ENCODE measurements at regions not wholly inside any gene's neighbourhood (a gene's known extent, or its start where the extent isn't known, plus 50 kb on each side); places are given as distances from the start of the nearest gene placed in this dataset.

DNA sequence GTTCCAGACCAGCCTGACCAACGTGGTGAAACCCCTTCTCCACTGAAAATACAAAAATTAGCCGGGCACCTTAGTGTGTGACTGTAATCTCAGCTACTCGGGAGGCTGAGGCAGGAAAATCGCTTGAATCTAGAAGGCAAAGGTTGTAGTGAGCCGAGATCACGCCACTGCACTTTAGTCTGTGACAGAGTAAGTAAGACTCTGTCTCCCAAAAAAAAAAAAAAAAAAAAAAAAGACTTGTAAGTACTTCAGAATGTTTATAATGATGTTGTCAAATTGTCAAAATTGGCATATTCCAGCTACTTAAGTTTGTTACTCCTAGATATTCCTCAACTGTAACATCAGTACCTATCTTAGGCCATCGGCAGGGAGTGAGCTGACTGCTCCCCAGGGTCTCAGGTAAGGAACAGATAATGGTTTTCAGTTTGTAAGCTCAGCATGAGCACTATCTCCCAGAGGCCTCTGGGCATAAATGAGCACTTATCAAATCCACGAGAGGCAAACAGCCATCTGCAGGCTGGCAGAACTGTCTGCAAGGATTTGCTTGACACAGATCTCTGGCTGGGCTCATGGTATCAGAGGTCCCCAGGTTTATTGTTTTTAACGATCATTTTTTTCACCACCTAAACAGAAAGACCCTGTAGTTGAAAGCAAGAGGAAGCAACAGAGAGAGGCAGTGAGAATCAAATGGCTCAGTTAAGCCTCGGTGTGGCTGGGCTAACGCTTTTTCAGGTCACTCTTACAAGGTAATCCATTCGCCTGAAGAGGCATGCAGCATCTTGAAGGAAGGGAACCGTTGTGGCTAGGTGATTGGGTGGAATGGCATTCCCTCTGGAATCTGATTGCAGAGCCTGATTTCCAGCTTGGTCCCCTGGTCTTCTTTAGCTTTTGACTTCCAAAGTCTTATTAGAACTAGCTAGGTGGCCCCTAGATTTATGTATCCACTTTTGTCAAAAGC lies 115.9 kb downstream of the LY86 start (continued):
- TF ChIP-seq, protein P1, sequence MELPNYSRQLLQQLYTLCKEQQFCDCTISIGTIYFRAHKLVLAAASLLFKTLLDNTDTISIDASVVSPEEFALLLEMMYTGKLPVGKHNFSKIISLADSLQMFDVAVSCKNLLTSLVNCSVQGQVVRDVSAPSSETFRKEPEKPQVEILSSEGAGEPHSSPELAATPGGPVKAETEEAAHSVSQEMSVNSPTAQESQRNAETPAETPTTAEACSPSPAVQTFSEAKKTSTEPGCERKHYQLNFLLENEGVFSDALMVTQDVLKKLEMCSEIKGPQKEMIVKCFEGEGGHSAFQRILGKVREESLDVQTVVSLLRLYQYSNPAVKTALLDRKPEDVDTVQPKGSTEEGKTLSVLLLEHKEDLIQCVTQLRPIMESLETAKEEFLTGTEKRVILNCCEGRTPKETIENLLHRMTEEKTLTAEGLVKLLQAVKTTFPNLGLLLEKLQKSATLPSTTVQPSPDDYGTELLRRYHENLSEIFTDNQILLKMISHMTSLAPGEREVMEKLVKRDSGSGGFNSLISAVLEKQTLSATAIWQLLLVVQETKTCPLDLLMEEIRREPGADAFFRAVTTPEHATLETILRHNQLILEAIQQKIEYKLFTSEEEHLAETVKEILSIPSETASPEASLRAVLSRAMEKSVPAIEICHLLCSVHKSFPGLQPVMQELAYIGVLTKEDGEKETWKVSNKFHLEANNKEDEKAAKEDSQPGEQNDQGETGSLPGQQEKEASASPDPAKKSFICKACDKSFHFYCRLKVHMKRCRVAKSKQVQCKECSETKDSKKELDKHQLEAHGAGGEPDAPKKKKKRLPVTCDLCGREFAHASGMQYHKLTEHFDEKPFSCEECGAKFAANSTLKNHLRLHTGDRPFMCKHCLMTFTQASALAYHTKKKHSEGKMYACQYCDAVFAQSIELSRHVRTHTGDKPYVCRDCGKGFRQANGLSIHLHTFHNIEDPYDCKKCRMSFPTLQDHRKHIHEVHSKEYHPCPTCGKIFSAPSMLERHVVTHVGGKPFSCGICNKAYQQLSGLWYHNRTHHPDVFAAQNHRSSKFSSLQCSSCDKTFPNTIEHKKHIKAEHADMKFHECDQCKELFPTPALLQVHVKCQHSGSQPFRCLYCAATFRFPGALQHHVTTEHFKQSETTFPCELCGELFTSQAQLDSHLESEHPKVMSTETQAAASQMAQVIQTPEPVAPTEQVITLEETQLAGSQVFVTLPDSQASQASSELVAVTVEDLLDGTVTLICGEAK (IDR thresholded peaks at IDR 0.05), result no peak
- TF ChIP-seq, protein P1 (CRISPR knock-in tag; IDR thresholded peaks at IDR 0.05), result no peak
- no peak for TF ChIP-seq RHOXF2B (CRISPR knock-in tag; conservative IDR thresholded peaks at IDR 0.05)
- TF ChIP-seq FOXK1 (CRISPR knock-in tag; IDR thresholded peaks at IDR 0.05; ENCODE audit: borderline replicate concordance), result no peak
- TF ChIP-seq, protein P2, sequence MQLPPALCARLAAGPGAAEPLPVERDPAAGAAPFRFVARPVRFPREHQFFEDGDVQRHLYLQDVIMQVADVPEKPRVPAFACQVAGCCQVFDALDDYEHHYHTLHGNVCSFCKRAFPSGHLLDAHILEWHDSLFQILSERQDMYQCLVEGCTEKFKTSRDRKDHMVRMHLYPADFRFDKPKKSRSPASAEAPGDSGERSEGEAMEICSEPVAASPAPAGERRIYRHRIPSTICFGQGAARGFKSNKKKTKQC (CRISPR knock-in tag; IDR thresholded peaks at IDR 0.05), result no peak
- no peak for TF ChIP-seq NBN (IDR thresholded peaks at IDR 0.05; ENCODE audit: low read depth)
- no peak for TF ChIP-seq ZNF431 (CRISPR knock-in tag; IDR thresholded peaks at IDR 0.05)
- TF ChIP-seq SRSF7 (optimal IDR thresholded peaks at IDR 0.05; ENCODE audit: low read depth, low read length), result no peak
- TF ChIP-seq, protein P3, sequence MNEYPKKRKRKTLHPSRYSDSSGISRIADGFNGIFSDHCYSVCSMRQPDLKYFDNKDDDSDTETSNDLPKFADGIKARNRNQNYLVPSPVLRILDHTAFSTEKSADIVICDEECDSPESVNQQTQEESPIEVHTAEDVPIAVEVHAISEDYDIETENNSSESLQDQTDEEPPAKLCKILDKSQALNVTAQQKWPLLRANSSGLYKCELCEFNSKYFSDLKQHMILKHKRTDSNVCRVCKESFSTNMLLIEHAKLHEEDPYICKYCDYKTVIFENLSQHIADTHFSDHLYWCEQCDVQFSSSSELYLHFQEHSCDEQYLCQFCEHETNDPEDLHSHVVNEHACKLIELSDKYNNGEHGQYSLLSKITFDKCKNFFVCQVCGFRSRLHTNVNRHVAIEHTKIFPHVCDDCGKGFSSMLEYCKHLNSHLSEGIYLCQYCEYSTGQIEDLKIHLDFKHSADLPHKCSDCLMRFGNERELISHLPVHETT (CRISPR knock-in tag; conservative IDR thresholded peaks at IDR 0.05 in 1 of 2, IDR thresholded peaks at IDR 0.05 in 1 of 2), result no peak
- no peak for TF ChIP-seq ZNF76 (CRISPR knock-in tag; IDR thresholded peaks at IDR 0.05; ENCODE audit: borderline replicate concordance)
- no peak for TF ChIP-seq POLR2G (IDR thresholded peaks at IDR 0.05; ENCODE audit: low read depth, low read length)
- TF ChIP-seq BCOR (IDR thresholded peaks at IDR 0.05), result no peak
- no peak for TF ChIP-seq LARP7 (IDR thresholded peaks at IDR 0.05)
- no peak for TF ChIP-seq FIP1L1 (IDR thresholded peaks at IDR 0.05; ENCODE audit: low read depth, low read length, poor library complexity, severe bottlenecking)
- TF ChIP-seq RBM22 (IDR thresholded peaks at IDR 0.05; ENCODE audit: low read depth, low read length, poor library complexity, severe bottlenecking), result no peak
- no peak for TF ChIP-seq SP2 (IDR thresholded peaks at IDR 0.05; ENCODE audit: extremely low read depth, low read depth, low read length, poor library complexity, severe bottlenecking)
- TF ChIP-seq ZNF282 (CRISPR knock-in tag; IDR thresholded peaks at IDR 0.05), result no peak

All from K562 (cell line).